SK-N-MC (cell line): ENCODE measurements at regions not wholly inside any gene's neighbourhood (a gene's known extent, or its start where the extent isn't known, plus 50 kb on each side); places are given as distances from the start of the nearest gene placed in this dataset.
"Not testable (repeated sequence)": the region's sequence is repeated elsewhere in the genome, so short reads cannot be mapped to it uniquely, and the experiment has no call there.

Experiments used
- DNase-seq: peaks from one replicate; pipeline ENCODE4 v3.0.0-alpha.2; 2011; ENCODE audit warnings: low read depth, low spot score
- H3K27ac ChIP-seq: fragments of 200-600 bp; sonication (generic); 2 replicates; pipeline ENCODE4 v1.5.1; 2016; ENCODE audit warnings: mixed run types
- H3K36me3 ChIP-seq: fragments of 200-600 bp; sonication (generic); 2 replicates; pipeline ENCODE4 v1.6.1; 2017; ENCODE audit warnings: antibody characterized with exemption, low read length, mixed read lengths; ENCODE audit not compliant: insufficient read depth
- H3K4me3 ChIP-seq: fragments of 200-600 bp; sonication (generic); 2 replicates; pipeline ENCODE4 v1.5.1; 2016
- H3K9ac ChIP-seq: fragments of 200-600 bp; sonication (generic); 2 replicates; pipeline ENCODE4 v1.8.0; 2017; ENCODE audit warnings: mixed run types, mixed read lengths; ENCODE audit not compliant: insufficient read length
- H3K9me3 ChIP-seq: fragments of 200-600 bp; sonication (generic); 2 replicates; pipeline ENCODE4 v1.6.1; 2017; ENCODE audit warnings: low read depth, mild to moderate bottlenecking, antibody characterized with exemption, low read length, moderate library complexity, mixed read lengths
- EZH2 ChIP-seq: fragments of 200-600 bp; sonication (generic); IDR thresholded peaks from one replicate; pipeline ENCODE4 v1.6.1; 2017; ENCODE audit warnings: antibody characterized with exemption
- FOXP2 ChIP-seq: optimal IDR thresholded peaks from 2 replicates; pipeline ENCODE3; 2011; ENCODE audit warnings: mild to moderate bottlenecking, moderate library complexity; ENCODE audit not compliant: insufficient read depth; ENCODE audit errors: extremely low read length, control extremely low read depth
- POLR2AphosphoS5 ChIP-seq: IDR thresholded peaks from 2 replicates; pipeline ENCODE4 v1.6.1; 2012; ENCODE audit warnings: mild to moderate bottlenecking, low read depth, low read length, borderline replicate concordance

DNA sequence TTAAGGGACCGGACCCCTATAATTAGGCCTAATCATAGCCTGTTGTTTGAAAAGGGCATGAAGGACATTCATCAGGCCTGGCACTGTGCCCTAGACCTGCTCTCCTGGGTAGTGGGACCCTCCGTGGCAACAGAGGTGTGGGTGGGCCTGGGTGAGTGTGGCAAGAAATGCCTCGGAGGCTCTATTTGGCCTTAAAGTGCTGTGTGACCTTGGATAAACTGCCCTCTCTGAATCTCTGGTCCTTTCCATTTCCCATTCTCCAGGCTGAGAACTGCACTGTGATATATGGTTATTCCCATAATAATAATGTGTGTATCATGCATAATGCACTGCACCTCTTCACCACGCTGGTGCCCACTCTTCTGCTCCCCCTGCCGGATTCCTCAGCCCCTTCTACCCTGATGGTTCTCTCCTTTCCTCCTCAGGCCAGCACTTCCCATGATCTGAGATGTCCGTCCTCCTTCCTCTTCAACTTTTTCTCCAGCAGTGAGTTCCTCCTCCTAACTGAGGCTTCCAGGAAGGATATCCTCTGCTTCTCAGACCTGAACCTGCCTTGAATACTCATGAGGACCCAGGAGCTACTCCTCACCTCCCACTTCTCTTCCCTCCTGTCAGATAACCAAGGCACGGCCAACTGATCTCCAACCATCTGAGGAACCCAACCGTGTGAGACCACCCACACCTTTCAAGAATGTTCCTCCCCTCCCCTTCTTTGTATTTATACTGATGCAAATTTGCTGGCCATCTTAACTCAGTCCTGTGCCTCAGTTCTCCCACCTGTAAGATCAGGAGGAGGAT is 111.0 kb upstream of the PZP start:
- H3K9ac ChIP-seq = no peak overlapping the region
- no peak for DNase-seq
- no peaks in the 10 kb centered on the region for H3K9me3 ChIP-seq
- TF ChIP-seq FOXP2 = no peak
- TF ChIP-seq EZH2 = no peak
- no peak for TF ChIP-seq POLR2AphosphoS5
- H3K36me3 ChIP-seq = no peaks in the 10 kb centered on the region
- H3K27ac ChIP-seq = no peak overlapping the region
- no peak overlapping the region for H3K4me3 ChIP-seq

DNA sequence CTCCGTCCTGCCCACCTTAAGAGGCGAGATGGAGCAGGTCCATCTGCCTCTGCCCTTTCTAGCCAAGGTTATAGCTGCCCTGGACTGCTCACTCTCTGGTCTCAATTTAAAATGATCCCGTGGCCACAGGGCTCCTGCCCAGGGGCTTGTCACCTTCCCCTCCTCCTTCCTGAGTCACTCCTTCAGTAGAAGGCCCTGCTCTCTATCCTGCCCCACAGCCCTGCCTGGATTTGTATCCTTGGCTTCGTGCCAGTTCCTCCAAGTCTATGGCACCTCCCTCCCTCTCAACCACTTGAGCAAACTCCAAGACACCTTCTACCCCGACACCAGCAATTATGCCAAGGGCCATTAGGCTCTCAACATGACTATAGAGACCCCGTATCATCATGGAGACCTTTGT is 105.3 kb upstream of the PZP start:
- DNase-seq, H3K9me3 ChIP-seq, H3K4me3 ChIP-seq, H3K27ac ChIP-seq, H3K36me3 ChIP-seq, H3K9ac ChIP-seq: not testable (repeated sequence)

DNA sequence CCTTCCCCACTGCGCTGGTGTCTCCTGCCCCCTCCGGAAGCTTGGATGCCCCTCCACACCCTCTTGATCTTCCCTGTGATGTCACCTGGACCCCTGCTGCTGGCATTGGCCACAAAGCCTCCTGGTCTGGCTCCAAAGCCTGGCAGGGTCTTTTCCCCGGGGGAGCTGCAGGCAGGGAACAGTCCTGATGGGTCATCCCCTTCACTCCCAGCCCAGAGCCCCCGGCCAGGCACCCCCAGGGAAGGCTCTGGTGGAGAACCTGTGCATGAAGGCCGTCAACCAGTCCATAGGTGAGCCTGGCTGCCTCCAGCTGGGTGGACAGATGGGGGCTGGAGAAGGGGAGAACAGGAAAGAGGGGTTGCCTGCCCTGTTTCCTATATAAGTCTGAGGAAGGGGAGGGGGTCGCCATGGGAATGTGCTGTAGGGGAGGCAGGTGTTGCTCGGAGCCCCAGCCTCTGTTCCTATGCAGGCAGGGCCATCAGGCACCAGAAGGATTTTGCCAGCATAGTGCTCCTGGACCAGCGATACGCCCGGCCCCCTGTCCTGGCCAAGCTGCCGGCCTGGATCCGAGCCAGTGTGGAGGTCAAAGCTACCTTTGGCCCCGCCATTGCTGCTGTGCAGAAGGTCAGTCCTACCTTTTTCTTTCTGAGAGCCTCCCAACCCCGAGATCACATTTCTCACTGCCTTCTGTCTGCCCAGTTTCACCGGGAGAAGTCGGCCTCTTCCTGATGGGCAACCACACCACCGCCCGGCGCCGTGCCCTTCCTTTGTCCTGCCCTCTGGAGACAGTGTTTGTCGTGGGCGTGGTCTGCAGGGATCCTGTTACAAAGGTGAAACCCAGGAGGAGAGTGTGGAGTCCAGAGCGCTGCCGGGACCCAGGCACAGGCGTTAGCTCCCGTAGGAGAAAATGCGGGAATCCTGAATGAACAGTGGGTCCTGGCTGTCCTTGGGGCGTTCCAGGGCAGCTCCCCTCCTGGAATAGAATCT is 104.5 kb upstream of the PZP start:
- not testable (repeated sequence) for H3K9me3 ChIP-seq, DNase-seq, H3K36me3 ChIP-seq, H3K9ac ChIP-seq, H3K27ac ChIP-seq, H3K4me3 ChIP-seq

DNA sequence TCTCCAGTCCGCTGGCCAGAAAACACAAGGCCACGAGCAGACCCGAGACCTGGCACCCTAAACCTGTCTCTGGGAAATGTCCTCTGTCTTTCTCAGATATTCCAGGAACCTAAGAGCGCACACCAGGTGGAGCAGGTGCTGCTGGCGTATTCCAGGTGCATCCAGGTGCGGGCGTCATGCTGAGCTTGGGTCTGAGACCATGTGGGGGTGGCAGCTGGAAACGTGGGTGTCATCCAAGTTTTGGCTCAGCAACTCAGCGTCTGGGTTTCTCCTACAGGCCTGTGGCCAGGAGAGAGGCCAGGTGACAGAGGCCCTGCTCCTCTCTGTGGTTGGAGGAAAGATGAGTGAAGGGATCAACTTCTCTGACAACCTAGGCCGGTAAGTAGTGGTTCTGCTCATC is 103.3 kb upstream of the PZP start:
- DNase-seq, H3K9ac ChIP-seq, H3K4me3 ChIP-seq, H3K9me3 ChIP-seq, H3K27ac ChIP-seq, H3K36me3 ChIP-seq: not testable (repeated sequence)

DNA sequence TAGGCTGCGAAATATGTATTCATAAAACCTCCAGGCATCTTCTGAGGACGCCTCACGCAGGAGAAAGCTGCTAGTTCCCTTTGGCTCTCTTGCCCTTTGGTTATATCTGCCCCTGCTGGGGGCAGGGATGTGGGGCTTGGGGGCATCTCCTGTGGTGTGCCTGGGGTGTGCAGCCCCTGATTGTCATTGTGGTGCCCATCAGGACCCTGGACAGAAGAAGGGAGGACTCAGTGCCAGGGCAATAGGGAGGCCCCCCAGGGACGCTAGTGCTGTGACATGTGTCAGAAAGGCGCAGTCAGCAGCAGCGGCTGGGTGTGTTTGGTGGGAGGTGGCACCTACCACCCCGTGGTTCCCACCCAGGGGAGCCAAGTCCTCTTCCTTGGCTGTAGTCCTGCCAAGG is 102.5 kb upstream of the PZP start:
- H3K9ac ChIP-seq, H3K9me3 ChIP-seq, DNase-seq, H3K4me3 ChIP-seq, H3K36me3 ChIP-seq, H3K27ac ChIP-seq: not testable (repeated sequence)

DNA sequence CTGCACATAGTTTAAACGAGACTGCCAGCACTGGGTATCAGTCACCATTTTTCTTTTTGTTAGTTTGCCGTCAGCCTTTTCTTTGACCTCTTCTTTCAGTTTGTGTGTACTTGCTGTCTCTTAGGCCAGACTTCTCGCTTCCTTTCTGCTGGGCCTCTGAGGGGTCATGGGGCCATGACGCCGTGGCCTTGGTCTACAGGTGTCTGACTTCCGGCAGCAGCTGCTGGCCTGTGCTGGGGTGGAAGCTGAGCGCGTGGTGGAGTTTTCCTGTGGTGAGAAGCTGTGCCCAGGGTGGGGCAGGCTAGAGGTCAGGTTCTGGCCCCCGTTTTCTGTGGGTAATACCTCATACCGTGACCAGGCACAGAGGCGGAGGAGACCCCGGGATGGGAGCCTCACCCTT is 101.6 kb upstream of the PZP start:
- not testable (repeated sequence) for H3K27ac ChIP-seq, H3K9me3 ChIP-seq, H3K4me3 ChIP-seq, H3K36me3 ChIP-seq, H3K9ac ChIP-seq, DNase-seq

DNA sequence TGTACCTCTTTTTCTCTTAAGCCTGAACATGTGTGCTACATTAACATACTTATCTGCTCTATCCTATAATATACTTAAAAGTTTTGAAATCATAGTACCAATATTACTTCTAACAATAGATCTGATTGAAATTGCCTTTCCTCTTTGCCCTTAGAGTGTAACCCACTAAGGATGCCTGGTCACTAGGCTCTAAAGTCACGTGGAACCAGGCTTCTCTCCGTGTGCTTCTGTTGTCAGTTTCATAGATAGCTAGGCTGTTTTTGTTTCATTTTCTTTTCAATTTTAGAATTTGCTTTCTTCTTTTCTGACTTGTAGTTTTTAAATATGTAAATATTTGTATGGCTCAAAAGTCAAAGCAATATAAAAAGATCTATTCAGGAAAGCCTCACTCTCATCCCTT is 100.5 kb upstream of the PZP start:
- not testable (repeated sequence) for H3K36me3 ChIP-seq, DNase-seq, H3K9ac ChIP-seq, H3K9me3 ChIP-seq, H3K27ac ChIP-seq, H3K4me3 ChIP-seq

DNA sequence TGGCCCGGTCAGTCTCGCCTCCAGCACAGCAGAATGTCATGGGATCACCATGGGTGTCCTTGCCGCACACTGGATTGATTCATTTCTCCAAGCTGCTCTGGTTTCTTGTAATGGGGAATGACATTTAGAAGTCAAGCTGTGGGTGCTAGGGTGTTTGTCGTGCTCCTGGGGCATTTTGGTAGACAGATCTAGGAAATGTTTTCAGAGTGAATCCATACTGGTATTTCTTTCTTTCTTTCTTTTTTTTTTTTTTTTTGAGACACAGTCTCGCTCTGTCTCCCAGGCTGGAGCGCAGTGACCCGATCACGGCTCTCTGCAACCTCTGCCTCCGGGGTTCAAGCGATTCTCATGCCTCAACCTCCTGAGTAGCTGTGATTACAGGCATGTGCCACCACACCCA is 100.0 kb upstream of the PZP start:
- DNase-seq, H3K4me3 ChIP-seq, H3K9ac ChIP-seq, H3K9me3 ChIP-seq, H3K27ac ChIP-seq, H3K36me3 ChIP-seq: not testable (repeated sequence)

DNA sequence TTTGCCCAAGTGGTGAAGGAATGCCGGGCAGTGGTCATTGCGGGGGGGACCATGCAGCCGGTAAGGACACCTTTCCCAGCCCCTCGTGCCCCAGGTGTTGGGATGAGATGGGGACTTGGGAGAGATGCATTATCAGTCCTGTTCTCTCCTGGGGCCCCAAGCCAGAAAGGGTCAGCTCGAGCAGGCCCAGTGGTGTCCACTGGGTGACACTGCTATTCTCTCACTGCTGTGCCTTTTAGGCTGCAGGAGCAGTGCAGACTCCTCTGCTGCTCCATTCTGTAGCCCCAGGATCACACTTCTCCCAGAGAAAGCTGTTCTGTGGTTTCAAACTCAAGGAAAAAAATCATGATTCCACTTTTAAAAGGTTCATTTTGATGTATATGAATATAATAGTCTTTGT is 99.1 kb upstream of the PZP start:
- H3K36me3 ChIP-seq, DNase-seq, H3K27ac ChIP-seq, H3K9me3 ChIP-seq, H3K9ac ChIP-seq, H3K4me3 ChIP-seq: not testable (repeated sequence)

DNA sequence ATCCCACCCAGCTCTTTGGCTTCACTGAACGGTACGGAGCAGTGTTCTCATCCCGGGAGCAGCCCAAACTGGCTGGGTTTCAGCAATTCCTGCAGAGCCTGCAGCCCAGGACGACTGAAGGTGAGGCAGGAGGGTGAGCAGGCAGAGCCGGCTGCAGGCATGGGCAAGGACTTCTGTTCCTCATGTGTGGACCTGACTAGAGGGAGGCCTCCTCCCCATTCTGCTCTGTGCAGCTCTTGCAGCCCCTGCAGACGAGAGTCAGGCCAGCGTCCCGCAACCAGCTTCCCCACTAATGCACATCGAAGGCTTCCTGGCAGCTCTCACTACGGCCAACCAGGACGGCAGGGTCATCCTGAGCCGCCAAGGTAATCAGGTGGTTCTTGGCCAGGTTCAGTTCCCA is 97.8 kb upstream of the PZP start:
- H3K4me3 ChIP-seq, H3K36me3 ChIP-seq, DNase-seq, H3K9me3 ChIP-seq, H3K9ac ChIP-seq, H3K27ac ChIP-seq: not testable (repeated sequence)

DNA sequence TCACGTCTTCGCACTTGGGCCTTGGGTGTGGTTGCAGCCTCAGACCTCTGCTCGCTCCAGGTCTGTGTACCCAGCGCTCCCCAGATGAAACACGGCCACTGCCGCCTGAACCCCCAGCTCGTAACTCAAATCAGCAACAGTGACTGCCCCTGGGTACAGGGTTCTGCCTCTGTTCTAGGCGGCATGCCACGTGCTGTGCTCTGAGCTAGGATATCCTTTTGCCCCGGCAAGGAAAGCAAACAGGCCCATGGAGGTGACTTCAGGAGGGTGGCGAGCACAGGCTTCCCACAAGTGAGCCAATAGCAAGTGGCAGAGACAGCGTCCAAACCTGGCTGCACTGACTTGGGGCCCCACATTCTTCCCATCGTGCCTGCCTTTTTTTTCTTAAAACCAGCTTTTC is 96.3 kb upstream of the PZP start:
- DNase-seq, H3K9me3 ChIP-seq, H3K27ac ChIP-seq, H3K4me3 ChIP-seq, H3K9ac ChIP-seq, H3K36me3 ChIP-seq: not testable (repeated sequence)

DNA sequence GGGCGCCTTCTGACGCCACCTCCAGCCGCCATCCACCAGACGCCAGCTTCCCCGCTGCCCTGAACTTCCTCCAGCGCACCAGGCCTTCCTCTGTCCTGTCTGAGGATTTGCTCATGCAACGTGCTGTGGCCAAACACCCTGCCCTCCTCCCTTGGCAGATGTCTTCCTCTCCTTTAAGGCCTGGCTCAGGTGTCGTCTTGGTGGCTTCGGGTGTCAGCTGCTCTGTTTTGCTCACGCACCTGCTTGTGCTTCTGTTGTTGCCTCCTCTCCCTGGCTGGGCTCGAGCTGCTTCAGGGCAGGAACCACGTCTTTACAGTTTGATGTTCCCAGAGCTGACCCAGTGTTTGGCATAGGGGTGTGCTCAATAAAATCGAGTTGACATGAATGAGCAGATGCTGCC is 87.7 kb upstream of the PZP start:
- not testable (repeated sequence) for H3K27ac ChIP-seq, DNase-seq, H3K4me3 ChIP-seq, H3K36me3 ChIP-seq, H3K9ac ChIP-seq, H3K9me3 ChIP-seq

DNA sequence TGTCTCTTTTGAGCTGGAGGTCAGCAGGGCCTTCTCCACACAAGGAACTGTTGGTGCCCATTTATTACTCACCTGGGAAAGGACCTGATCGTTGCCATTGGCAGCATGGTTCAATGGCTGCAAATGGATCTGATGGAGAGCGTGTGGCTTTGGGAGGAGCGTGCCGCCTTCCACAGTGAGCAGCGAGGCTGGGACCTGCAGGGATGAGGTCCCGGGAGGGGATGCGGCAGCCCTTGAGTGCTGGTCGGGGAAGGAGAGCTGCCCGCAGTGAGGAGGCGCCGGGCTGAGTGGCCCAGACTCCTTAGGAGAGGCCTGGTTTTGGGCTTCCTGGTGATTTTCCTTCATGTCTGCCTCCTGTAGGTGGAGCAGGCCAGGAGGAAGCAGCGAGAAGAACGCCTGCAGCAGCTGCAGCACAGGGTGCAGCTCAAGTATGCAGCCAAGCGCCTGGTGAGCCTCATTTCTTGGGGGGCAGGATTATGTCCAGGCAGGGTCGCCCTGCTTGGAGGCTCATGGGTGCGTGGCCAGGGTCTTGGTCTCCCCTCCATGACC is 86.0 kb upstream of the PZP start:
- not testable (repeated sequence) for H3K36me3 ChIP-seq, H3K27ac ChIP-seq, H3K9me3 ChIP-seq, DNase-seq, H3K4me3 ChIP-seq, H3K9ac ChIP-seq
